NCI-H460 (cell line): ENCODE measurements at regions not wholly inside any gene's neighbourhood (a gene's known extent, or its start where the extent isn't known, plus 50 kb on each side); places are given as distances from the start of the nearest gene placed in this dataset.

Experiments
- DNase-seq: peaks from one replicate; pipeline ENCODE4 v3.0.0-alpha.2; 2016; ENCODE audit warnings: low read depth; ENCODE audit errors: extremely low read depth

DNA sequence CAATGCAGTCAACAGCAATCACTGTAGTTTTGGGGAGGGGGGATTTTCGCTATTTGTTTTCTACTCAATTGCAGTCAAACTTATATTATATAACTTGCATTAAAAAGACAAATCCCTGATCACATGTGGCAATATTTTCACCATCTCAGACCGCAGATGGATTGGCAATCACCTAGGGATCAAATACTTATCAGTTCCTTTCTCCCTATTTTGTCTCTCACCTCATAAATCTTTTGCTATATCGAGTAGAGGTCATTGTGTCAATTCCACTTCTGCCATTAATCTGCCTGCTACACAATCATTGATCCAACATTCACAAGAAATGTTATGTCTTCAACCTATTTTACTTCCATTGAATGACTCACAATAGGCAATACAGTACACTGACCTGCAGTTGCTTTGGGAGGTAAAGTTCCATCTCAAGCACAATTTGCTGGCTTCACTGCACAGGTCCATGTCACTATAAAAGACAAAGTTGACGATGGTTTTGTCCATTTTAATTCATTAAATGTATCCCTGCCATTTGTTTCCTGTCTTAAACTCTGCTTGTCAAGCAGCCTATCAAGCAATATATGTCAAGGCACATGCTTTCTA, 415.8 kb upstream of the PCDH9 start:
- DNase-seq, result no peak

DNA sequence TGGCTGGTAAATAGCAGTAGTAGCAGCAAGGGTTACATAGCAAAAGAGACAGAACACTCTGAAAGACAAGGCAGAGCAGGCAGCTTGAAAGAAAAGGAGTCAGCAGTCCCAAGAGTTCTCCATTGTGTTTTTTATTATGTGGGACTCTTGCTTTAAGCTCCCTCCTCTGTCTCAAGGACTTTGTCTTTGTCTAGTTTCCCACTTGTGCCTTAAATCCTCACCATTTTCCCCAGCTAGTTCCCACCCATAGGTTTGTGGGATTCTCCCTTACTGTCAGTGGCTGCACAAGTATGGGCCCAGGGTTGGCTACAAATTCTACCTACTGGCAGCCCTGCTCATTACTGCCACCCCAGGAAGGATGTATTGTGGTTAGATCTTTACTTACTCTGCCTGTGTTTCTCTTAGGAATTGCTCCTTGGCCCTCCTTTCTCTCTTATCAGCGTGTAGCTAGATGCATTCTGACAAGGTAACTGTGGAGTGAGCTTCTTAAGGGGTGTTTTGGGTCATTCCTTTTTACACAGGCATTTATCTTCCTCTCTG, 413.4 kb upstream of the PCDH9 start:
- DNase-seq, result no peak

DNA sequence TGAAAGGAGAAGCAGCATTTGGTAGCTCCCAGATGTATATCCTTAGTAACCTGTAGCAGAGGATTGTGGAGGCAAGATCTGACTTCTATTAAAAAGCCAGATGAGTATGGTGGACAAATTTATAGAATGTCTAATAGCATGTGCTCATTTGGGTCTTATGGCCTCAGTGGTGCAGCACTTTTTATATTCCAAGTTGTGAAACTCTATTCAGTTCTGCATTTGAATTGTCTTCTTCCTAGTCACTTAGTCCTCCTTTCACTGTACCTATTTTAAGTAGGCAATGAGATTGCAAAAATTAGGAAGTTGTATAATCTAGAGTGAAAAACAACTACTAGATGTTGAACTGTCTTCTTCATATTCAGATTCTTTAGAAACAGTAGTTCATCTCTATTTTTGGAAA, 412.5 kb upstream of the PCDH9 start:
- no peak for DNase-seq

DNA sequence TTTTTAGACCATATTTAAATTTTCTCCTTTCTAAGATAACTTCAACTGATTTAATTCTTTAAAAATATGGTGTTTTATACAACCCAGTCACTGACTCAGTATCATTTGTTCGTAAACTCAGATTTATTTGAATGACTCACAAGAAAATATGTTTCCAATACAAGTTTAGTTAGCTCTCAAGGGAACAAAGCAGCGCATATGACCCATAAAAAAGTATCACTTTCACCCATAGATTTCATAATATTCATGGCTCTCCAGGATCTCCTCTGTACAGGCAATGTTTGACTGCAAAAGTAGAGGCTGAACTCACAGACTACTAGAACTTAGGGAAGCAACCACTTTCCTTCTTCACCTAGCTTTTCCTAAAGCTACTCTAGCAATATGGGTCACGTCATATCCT, 405.6 kb upstream of the PCDH9 start:
- DNase-seq, result no peak

DNA sequence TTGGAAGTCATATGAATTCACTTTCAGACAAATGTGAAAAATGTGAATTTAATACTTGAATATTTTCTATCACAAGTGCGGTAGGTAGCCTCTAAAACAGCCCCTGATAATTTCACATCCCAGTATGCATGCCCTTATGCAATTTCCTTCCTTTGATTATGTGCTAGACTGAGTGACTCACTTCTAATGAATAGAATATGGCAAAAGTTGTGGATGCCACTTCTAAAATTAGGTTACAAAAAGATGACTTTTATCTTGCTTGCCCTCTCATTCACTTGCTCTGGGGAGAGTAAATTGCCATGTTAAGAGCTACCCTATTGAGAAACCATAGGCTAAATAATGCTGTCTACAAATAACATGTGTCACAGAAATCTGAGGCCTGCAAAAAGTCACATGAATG, 402.5 kb upstream of the PCDH9 start:
- no peak for DNase-seq

DNA sequence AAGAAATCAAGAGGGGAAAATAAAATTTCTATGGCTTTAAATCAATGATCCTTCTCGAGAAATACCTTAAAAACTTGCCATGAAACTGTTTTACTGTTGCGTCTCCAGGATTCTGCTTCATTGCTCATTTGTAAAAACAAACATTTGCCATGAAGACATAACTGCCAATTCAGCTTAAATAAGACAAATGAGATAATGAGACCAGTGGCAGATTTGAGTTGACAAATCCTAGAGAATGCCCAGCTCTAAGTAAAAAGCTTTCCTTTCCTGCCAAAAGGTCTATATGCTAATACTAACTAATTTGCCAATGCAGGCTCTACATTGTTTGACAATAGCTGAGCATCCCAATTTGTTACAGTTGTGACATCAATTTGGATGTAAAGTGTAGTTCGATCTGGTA, 400.5 kb upstream of the PCDH9 start:
- DNase-seq, result no peak

DNA sequence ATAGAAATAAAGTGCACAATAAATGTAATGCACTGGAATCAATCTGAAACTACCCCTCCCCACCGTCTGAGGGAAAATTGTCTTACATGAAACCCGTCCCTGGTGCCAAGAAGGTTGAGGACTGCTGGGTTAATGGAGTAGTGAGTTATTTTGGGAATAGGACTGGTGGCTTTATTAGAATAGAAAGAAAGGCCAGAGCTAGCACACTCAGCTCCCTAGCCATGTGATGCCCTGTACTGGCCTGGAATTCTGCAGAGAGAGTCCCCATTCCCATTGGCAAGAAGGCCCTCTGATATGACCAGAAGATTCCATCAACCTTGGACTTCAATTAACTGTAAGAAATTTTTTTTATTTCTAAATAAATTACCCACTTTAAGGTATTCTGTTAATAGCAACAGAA, 393.5 kb upstream of the PCDH9 start:
- no peak for DNase-seq

DNA sequence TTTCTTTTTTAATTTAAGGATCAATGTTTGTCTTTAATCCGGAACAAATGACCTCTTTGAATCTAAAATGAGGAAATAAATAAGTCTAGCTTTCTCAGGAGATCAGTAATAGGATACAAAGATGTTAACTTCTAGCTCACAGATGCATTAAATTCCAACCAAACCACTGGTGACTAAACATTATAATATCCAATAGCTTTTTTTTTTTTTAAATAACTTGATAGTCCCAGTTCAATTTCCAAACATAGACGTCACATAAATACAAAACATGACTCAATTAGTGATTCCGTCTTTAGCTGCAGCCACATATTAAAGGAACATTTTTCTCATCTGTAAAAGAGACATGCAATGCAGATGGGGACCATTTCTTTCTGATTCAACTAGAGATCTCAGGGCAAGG, 390.5 kb upstream of the PCDH9 start:
- no peak for DNase-seq

DNA sequence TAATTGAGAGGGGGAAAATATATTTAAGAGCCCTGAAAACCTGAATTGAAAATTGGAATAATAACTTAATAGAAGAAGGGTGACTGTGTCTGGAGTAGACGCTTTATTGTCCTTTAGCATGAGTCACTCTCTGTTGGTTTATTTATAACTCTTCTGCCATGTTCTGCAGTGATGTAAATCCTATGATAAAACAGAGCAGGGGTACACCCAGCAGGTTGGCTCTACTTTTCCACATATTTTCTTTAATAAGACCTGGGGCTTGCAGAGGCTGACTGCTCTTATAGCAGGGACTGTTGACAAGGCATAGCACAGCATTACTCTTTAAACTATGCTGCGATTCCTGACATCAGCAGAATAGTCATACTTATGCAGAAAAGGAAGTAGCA, 389.9 kb upstream of the PCDH9 start:
- peak; percentile 34 for DNase-seq

DNA sequence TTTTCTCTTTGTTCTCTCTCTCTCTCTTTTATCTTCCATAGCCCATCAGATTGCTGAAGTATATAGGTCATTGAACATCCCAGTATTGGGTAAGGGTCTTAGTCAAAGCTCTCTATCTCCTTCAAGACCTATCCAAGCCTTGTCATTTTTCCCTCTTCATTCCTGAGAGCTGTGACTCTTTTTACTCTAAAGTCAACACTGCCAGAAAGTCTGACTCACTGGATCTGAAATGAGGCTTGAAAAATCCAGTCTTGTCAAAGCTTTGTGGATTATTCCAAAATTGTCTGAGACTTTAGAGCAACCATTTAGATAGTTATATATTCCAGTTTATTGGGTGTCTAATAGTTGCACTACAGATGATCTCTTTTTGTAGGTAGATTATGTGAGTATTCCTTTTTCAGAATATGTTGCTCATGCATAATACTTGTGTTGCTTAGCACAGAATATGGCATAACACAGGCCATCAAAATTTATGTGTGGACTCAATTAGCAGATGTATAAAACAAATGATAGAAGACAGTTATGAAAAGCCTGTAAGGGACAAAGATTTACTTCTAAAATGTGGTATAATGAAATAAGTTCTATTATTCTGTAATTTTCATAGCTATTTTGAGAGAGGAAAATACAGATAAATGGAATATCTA, 389.3 kb upstream of the PCDH9 start:
- DNase-seq, result no peak

DNA sequence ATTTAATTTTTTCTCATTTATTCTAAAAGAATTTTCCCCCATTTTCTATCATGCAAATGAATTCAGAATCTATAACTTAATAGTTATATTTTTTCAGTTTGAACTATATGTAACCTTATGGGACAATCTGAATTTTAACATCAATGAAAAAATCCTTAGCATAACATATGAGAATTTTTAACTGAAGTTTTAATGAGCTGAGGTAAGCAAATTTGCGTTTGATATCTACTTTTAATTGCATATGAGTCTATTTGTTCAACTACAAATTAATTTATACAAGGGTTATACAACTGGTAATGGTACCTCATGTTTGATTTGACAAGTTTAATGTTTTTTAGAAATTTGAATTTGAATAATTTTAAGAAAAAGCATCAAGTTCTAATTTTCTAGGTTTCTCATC, 384.4 kb upstream of the PCDH9 start:
- DNase-seq, result no peak

DNA sequence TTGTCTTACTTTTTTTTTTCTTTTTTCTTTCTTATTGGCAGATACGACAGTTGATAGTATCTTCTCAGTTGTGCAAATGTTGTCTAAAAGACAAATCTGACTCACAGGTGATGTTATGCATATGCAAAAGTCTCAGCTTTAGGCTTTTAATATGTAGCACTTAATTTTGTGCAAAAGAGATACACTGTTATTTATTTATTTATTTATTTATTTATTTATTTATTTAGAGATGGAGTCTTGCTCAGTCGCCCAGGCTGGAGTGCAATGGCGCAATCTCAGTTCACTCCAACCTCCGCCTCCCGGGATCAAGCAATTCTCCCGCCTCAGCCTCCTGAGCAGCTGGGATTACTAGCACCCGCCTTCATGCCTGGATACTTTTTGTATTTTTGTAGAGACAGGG, 383.9 kb upstream of the PCDH9 start:
- DNase-seq, result no peak

DNA sequence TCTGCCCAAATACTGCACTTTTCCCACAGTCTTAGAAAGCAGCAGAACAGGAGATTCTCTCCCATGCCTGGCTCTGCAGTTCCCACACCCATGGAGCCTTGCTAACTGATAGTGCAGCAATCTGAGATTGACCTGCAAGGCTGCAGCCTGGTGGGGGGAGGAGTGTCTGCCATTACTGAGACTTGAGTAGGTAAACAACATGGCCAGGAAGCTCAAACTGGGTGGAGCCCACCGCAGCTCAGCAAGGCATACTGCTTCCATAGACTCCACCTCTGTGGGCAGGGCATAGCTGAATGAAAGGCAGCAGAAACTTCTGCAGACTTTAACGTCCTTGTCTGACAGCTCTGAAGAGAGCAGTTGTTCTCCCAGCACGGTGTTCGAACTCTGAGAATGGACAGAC, 358.5 kb upstream of the PCDH9 start:
- no peak for DNase-seq

DNA sequence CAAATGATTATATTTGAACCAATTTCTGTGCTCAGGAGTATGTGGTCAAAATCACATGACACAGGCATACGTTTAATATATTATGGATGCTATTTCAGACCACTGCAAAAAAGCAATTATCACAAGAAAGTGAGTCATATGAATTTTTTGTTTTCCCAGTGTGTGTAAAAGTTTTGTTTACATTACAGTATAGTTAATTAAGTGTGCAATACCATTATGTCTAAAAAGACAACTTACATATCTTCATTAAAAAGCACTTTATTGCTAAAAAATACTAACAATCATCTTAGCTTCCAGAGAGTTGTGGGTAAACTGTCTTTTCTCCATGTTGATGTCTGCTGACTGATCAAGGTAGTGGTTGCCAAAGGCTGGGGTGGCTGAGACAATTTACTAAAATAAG, 347.2 kb upstream of the PCDH9 start:
- no peak for DNase-seq

DNA sequence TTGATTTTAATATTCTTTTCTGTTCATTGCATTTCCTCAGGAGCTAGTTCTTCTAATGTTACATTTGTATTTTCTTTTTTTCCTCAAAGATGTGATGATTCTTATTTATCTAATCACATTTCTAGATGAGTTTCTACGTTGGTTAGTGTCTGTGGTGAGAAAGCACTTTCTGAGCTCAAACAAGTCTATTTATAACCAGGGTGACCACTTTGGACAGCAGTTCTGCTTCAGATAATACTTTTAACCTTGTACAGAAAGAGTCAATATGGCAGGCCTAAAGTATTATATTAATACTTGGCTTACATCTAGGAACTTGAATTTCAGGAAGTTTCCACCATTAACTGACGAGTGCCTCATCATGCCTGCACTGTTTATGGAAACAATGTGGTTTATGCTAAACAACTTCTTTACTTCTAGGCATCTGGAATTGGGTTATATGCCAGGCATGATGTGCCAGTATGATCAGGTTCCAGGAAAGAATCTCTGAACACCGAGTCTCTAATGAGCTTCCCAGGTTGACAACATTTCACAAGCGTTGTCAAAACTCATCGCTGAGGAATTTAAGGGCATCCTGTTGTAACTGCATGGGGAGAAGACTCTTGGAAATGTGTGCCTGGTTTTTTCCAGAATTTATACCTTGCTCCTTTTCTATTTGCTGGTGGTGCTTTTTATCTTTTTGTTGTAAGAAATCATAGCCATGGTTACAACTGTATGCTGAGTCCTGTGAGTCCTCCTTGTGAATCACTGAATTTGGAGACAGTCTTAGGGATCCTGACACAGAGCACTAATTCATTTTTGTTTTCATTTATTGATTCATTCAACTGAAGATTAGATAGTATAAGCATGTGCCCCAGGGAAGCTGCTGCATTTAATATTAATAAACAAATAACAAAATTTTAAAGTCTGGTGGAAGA, 344.4 kb upstream of the PCDH9 start:
- DNase-seq, result no peak

DNA sequence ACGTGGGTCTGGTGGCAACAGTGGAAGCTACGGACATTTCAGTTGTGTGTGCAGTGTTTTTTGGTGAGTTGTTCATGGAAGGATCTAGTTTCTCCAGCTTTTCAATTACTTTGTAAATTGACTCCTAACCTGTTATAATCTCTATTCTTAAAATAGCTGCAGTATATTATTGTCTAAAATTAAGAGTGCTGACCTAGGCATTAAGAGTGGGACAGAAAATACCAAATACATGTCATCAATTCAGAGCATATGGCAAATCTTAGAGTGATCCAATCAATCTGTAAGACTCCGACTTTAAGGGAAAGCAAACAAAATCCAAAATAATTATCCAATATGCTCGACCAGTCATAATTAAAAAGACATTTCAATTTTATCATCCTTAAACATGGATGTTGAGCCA, 338.1 kb upstream of the PCDH9 start:
- DNase-seq, result no peak

DNA sequence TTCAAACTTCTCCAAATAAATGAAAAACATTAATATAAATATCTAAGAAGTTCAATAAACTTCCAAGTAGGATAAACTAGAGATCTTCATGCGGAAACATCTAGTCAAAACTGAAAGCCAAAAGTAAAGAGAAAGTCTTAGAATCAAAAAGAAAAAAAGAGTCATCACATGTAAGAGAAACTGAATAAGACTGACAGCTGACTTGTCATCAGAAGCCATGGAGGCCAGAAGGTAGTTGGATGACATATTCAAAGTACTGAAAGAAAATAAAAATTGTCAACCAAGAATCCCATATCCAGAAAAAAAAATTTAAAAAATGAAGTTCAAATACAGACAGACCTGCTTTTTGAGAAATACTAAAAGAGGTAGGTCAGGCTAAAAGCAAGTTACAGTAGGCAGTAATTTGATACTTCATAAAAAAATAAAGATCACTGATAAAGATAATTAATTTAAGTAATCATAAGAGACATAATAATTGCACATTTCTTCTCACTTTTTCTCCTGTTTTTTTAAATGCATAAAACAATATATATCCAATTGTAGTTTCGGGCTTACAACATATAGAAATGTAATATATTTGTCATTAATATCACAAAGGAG, 327.6 kb upstream of the PCDH9 start:
- DNase-seq, result no peak

DNA sequence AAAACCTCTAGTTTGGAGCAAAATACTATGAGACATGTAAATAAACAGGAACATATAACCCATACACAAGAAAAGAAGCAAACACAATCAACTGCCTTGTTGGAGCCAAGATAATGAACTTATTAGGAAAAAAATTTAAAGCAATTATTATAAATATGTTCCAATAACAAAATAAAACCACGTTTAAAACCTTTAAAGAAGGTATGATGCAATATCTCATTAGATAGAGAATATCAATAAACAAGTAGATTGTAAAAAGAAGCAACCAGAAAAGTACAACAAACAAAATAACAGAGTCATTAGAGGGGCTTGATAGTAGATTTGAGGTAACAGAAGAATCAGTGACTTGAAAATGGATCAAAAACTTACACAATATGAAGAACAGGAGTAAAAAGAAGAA, 327.0 kb upstream of the PCDH9 start:
- DNase-seq, result no peak

DNA sequence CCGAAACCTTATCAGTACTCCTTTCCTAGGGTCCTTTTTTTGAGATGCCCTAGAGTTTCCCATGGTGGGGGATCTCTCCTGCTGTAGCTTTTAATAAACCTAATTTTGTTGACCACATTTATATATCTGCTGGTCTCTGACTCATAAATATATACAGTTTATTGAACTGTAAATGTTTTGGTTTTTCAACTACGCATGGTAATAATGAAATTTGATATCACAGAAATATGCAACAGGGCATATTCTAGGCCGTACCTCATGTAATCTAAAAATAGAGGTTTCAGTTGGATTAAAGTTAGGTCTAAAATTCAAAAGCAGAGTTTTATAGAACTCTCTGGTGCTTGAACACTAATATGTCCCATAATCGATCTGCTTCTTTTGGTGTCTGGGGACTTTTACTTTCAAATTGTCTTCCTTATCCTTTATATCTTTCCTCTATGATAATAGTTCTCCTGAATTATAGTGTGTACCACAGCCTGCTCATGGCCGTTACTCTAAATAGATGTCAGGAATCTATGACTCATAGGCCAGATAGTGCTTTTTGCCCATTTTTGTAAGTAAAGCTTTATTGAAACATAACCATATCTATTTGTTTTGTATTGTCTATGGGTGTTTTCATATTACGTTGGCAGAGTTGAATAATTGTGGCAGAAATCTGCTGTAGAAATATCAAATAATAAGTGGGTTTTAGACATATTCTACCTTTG, 324.8 kb upstream of the PCDH9 start:
- DNase-seq, result no peak

DNA sequence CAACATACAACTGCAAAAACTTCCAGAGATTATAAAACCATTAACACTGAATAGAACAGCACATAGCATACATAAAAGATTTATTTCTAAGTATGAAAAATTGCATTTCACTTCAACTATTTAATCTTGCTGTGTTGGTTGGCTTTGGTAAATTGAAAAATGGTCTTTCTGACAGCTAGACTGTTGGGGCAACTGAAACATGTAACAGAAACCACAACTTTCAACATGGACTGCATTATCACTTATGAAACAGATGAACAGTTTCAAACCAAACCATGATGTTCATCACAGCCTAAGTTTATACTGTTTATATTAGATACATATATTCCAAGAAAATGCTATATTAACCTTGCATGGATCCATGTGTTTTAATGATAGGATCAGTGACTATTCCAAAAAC, 324.1 kb upstream of the PCDH9 start:
- no peak for DNase-seq

DNA sequence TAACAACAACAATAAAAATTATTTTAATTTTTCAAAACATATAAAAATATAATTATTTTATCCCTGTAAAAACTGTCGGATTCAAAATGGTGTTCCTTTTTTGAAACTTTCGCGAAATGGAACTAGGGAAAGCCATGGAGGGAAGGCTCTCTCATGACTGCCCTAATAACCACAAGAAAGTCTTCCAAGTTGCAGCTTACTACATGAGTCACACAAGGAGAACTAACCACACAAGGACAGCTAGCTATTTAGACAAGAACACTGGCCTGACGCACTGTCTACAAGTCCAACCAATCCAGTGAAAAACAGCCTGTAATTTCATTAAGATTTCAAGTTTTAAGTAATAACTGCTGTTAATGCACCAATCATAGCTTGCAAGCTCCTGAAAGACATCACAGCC, 319.2 kb upstream of the PCDH9 start:
- no peak for DNase-seq
